IMR-90 (cell line): ENCODE measurements at regions not wholly inside any gene's neighbourhood (a gene's known extent, or its start where the extent isn't known, plus 50 kb on each side); places are given as distances from the start of the nearest gene placed in this dataset.

Source experiments
- ATAC-seq: fragments of 200-7000 bp; cut with Tn5 transposase; 2 replicates; pipeline ENCODE4 v1.9.1; 2020; ENCODE audit warnings: low read depth, mild to moderate bottlenecking, moderate library complexity
- BruUV-seq: library from RNA; stranded (reverse); fragments of 400-500 nt; replicated peaks from 2 replicates; lab custom pipeline; 2021; lab: Mats Ljungman, UMichigan
- CTCF ChIA-PET: fragments of 300-600 bp; formaldehyde crosslinking; extraction: SDS; loops from one replicate; lab custom pipeline; 2021; ENCODE audit warnings: antibody characterized with exemption; lab: Yijun Ruan, JAX
- POLR2A ChIA-PET: fragments of 300-600 bp; sonication (Branson Sonifier 250); formaldehyde crosslinking; loops from one replicate; lab custom pipeline; 2022; ENCODE audit warnings: antibody characterized with exemption; ENCODE audit not compliant: unreplicated experiment; lab: Charles Lee
- DNase-seq: peaks from one replicate; pipeline ENCODE4 v3.0.0; 2013
- H2AFZ ChIP-seq: replicated peaks from 2 replicates; pipeline ENCODE3; 2013; ENCODE audit warnings: low read length, mild to moderate bottlenecking; ENCODE audit not compliant: poor library complexity
- H2AK5ac ChIP-seq: 2 replicates; pipeline ENCODE4 v1.6.1; 2013; ENCODE audit warnings: low read depth, low read length, inconsistent platforms
- H2AK9ac ChIP-seq: replicated peaks from 2 replicates; pipeline ENCODE3; 2013; ENCODE audit warnings: mild to moderate bottlenecking, low read depth, low read length, moderate library complexity; ENCODE audit not compliant: poor library complexity
- H2BK120ac ChIP-seq: 2 replicates; pipeline ENCODE4 v1.6.1; 2013; ENCODE audit warnings: low read depth, low read length, inconsistent platforms
- H2BK15ac ChIP-seq: 3 replicates; pipeline ENCODE4 v1.6.1; 2013; ENCODE audit warnings: low read depth, low read length, inconsistent platforms
- H2BK20ac ChIP-seq: 2 replicates; pipeline ENCODE4 v1.6.1; 2013; ENCODE audit warnings: low read depth, mild to moderate bottlenecking, inconsistent platforms, low read length, moderate library complexity
- H2BK5ac ChIP-seq: 2 replicates; pipeline ENCODE4 v1.6.1; 2013; ENCODE audit warnings: mild to moderate bottlenecking, low read depth, low read length, inconsistent platforms; ENCODE audit not compliant: poor library complexity, severe bottlenecking
- H3K14ac ChIP-seq: replicated peaks from 2 replicates; pipeline ENCODE4 v1.6.1; 2013; ENCODE audit warnings: low read depth, low read length, inconsistent platforms
- H3K18ac ChIP-seq: 2 replicates; pipeline ENCODE4 v1.6.1; 2013; ENCODE audit warnings: low read depth, low read length, control low read depth
- H3K23ac ChIP-seq: 2 replicates; pipeline ENCODE4 v1.6.1; 2013; ENCODE audit warnings: low read depth, low read length, inconsistent platforms
- H3K27ac ChIP-seq: 2 replicates; pipeline ENCODE4 v1.5.1; 2013; ENCODE audit warnings: mild to moderate bottlenecking, control low read depth, low read length; ENCODE audit not compliant: insufficient read depth
- H3K27me3 ChIP-seq: 2 replicates; pipeline ENCODE4 v1.6.1; 2013; ENCODE audit warnings: low read length; ENCODE audit not compliant: control insufficient read depth, insufficient read depth
- H3K36me3 ChIP-seq: 2 replicates; pipeline ENCODE4 v1.6.1; 2013; ENCODE audit warnings: low read length, mixed read lengths; ENCODE audit not compliant: control insufficient read depth, insufficient read depth
- H3K4ac ChIP-seq: 2 replicates; pipeline ENCODE4 v1.6.1; 2013; ENCODE audit warnings: low read depth, low read length, inconsistent platforms
- H3K4me1 ChIP-seq: 2 replicates; pipeline ENCODE4 v1.6.1; 2013; ENCODE audit warnings: low read length, mixed read lengths; ENCODE audit not compliant: control insufficient read depth, insufficient read depth
- H3K4me2 ChIP-seq: 2 replicates; pipeline ENCODE4 v1.6.1; 2013; ENCODE audit warnings: low read depth, mild to moderate bottlenecking, control low read depth, low read length, moderate library complexity
- H3K4me3 ChIP-seq: 2 replicates; pipeline ENCODE4 v1.5.1; 2013; ENCODE audit warnings: low read depth, mild to moderate bottlenecking, control low read depth, low read length, moderate library complexity; ENCODE audit not compliant: insufficient read depth
- H3K56ac ChIP-seq: 2 replicates; pipeline ENCODE4 v1.6.1; 2013; ENCODE audit warnings: low read length, inconsistent platforms; ENCODE audit not compliant: insufficient read depth; ENCODE audit errors: extremely low read depth
- H3K79me1 ChIP-seq, 2 experiments: 2 replicates each; pipeline ENCODE4 v1.6.1; 2013; ENCODE audit warnings: low read length in 2 of 2, inconsistent platforms in 1 of 2, low read depth in 1 of 2
- H3K9ac ChIP-seq: 2 replicates; pipeline ENCODE4 v1.6.1; 2013; ENCODE audit warnings: low read depth, low read length, control low read depth
- H3K9me1 ChIP-seq: 2 replicates; pipeline ENCODE4 v1.6.1; 2013; ENCODE audit warnings: low read length, inconsistent platforms; ENCODE audit not compliant: insufficient read depth
- H3K9me3 ChIP-seq: 2 replicates; pipeline ENCODE4 v1.6.1; 2013; ENCODE audit warnings: low read length; ENCODE audit not compliant: control insufficient read depth, insufficient read depth
- H4K20me1 ChIP-seq: 2 replicates; pipeline ENCODE4 v1.6.1; 2013; ENCODE audit warnings: low read length, inconsistent platforms; ENCODE audit not compliant: insufficient read depth
- H4K5ac ChIP-seq: 2 replicates; pipeline ENCODE4 v1.6.1; 2013; ENCODE audit warnings: mild to moderate bottlenecking, low read depth, low read length, control low read depth
- H4K8ac ChIP-seq, 2 experiments: 2 replicates each; pipeline ENCODE4 v1.6.1; 2013; ENCODE audit warnings: low read depth in 2 of 2, low read length in 2 of 2, control low read depth in 1 of 2, inconsistent platforms in 1 of 2
- H4K91ac ChIP-seq: 2 replicates; pipeline ENCODE4 v1.6.1; 2013; ENCODE audit warnings: low read depth, low read length, inconsistent platforms; ENCODE audit not compliant: insufficient read depth
- BHLHE40 ChIP-seq: fragments of 150-350 bp; IDR thresholded peaks from 2 replicates; pipeline ENCODE4 v1.6.1; 2016; ENCODE audit warnings: mild to moderate bottlenecking, low read depth, low read length
- CEBPB ChIP-seq: IDR thresholded peaks from 2 replicates; pipeline ENCODE4 v1.6.1; 2012; ENCODE audit warnings: low read depth, low read length, improper control_type of control experiment
- CHD1 ChIP-seq: IDR thresholded peaks from 2 replicates; pipeline ENCODE4 v1.6.1; 2012; ENCODE audit warnings: low read depth, low read length, improper control_type of control experiment
- ELK1 ChIP-seq: fragments of 150-350 bp; IDR thresholded peaks from 2 replicates; pipeline ENCODE4 v1.6.1; 2016; ENCODE audit warnings: low read depth, mild to moderate bottlenecking, low read length, moderate library complexity, borderline replicate concordance
- FOS ChIP-seq: fragments of 150-350 bp; IDR thresholded peaks from 2 replicates; pipeline ENCODE4 v1.6.1; 2016; ENCODE audit warnings: low read depth, low read length
- MAFK ChIP-seq: IDR thresholded peaks from 2 replicates; pipeline ENCODE4 v1.6.1; 2012; ENCODE audit warnings: low read depth, low read length, improper control_type of control experiment
- MAZ ChIP-seq: IDR thresholded peaks from 2 replicates; pipeline ENCODE4 v1.6.1; 2012; ENCODE audit warnings: low read depth, mild to moderate bottlenecking, low read length, improper control_type of control experiment, moderate library complexity, borderline replicate concordance
- MXI1 ChIP-seq: IDR thresholded peaks from 2 replicates; pipeline ENCODE4 v1.6.1; 2012; ENCODE audit warnings: low read depth, mild to moderate bottlenecking, low read length, moderate library complexity, borderline replicate concordance
- NFE2L2 ChIP-seq: fragments of 150-350 bp; IDR thresholded peaks from 2 replicates; pipeline ENCODE4 v1.6.1; 2016; ENCODE audit warnings: low read depth, mild to moderate bottlenecking, low read length
- POLR2A ChIP-seq: IDR thresholded peaks from 2 replicates; pipeline ENCODE4 v1.6.1; 2012; ENCODE audit warnings: mild to moderate bottlenecking, low read depth, low read length
- RCOR1 ChIP-seq: IDR thresholded peaks from 2 replicates; pipeline ENCODE4 v1.6.1; 2012; ENCODE audit warnings: mild to moderate bottlenecking, low read length, improper control_type of control experiment; ENCODE audit not compliant: insufficient replicate concordance
- RFX5 ChIP-seq: IDR thresholded peaks from 2 replicates; pipeline ENCODE4 v1.8.0; 2012; ENCODE audit warnings: low read depth, mild to moderate bottlenecking, low read length, moderate library complexity
- SMC3 ChIP-seq: fragments of 150-350 bp; IDR thresholded peaks from 2 replicates; pipeline ENCODE4 v1.6.1; 2016; ENCODE audit warnings: low read depth, mild to moderate bottlenecking, antibody characterized with exemption, low read length, moderate library complexity
- USF2 ChIP-seq: fragments of 150-350 bp; IDR thresholded peaks from 2 replicates; pipeline ENCODE4 v1.6.1; 2017; ENCODE audit warnings: mild to moderate bottlenecking, antibody characterized with exemption, low read length, low read depth
- WGBS, 2 experiments: methylation state at CpG; one replicate each; pipeline versions ENCODE4 v1.1.5 to v1.1.7; 2013; ENCODE audit warnings: missing lambda C conversion rate in 2 of 2; ENCODE audit not compliant: insufficient read length in 1 of 2; ENCODE audit errors: extremely low coverage in 2 of 2; 5-methylcytosine and 5-hydroxymethylcytosine counted together
- dilution Hi-C: fragments of 300-500 bp; cut with HindIII; formaldehyde crosslinking; loops from one replicate; pipeline ENCODE4 v1.14.3; 2018; ENCODE audit warnings: low sequenced_read_pairs; ENCODE audit not compliant: unreplicated experiment
- in situ Hi-C: fragments of 300-500 bp; cut with MboI; formaldehyde crosslinking; loops from 3 replicates; pipeline ENCODE4 v1.14.3; 2019; ENCODE audit warnings: low sequenced_read_pairs, inconsistent platforms, mixed read lengths
- intact Hi-C: fragments of 100-400 bp; cut with micrococcal nuclease; formaldehyde crosslinking; loops from 2 replicates; pipeline ENCODE4 v1.10.0; 2022

DNA sequence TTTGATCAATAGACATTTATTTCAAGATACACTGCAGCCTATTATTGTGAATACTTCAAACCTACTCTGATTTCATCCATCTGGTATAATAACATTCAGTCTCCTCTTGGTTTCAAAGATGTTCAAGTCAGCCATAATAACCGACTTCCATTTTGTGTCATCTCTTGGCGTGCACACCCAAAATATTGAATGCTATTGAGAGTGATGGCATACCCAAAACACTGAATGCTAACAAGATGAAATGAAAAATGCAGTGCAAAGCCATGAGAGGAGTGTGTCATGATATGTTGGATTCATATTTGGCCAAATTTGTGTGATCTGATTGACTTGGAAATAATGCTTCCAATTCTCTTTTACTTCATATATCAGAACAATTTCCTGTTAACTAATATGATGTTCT is 181.2 kb upstream of the PCDH17 start:
- no peak overlapping the region for H2AFZ ChIP-seq
- no peak overlapping the region for H2AK9ac ChIP-seq
- H3K79me1 ChIP-seq, result no peaks in the 10 kb centered on the region
- no peak overlapping the region for H3K18ac ChIP-seq
- no peaks in the 10 kb centered on the region for H3K27me3 ChIP-seq
- no peak overlapping the region for H2AK5ac ChIP-seq
- H4K91ac ChIP-seq, result no peak overlapping the region
- H3K36me3 ChIP-seq, result no peaks in the 10 kb centered on the region
- CTCF ChIA-PET, result interaction anchor here (0.6 kb wide), 1 partner anchor 105 kb away, joined by 3 read pairs; no protein-coding TSS in a partner anchor
- no peak overlapping the region for H3K9ac ChIP-seq
- no peak overlapping the region for H3K56ac ChIP-seq
- no peak overlapping the region for H3K4ac ChIP-seq
- ATAC-seq (no peak), DNase-seq (no peak)
- dilution Hi-C loops (no loop called here), in situ Hi-C loops (no loop called here), intact Hi-C loops (no loop called here)
- H3K9me1 ChIP-seq, result no peaks in the 10 kb centered on the region
- no peaks in the 10 kb centered on the region for H3K4me1 ChIP-seq
- H2BK5ac ChIP-seq, result no peak overlapping the region
- no CpG with 5 or more reads among the region's 2 CpGs for WGBS, 2 experiments
- no peak overlapping the region for H2BK20ac ChIP-seq
- H4K20me1 ChIP-seq, result no peaks in the 10 kb centered on the region
- no peak overlapping the region for H4K5ac ChIP-seq
- POLR2A ChIA-PET, result no interaction called here
- no peak overlapping the region for H3K27ac ChIP-seq
- no peak overlapping the region for H2BK15ac ChIP-seq
- no peak for TF ChIP-seq CEBPB
- TF ChIP-seq ELK1, result no peak
- no peak for TF ChIP-seq FOS
- TF ChIP-seq POLR2A, result no peak
- TF ChIP-seq USF2, result no peak
- no peak for TF ChIP-seq MAFK
- no peak for TF ChIP-seq BHLHE40
- no peak for TF ChIP-seq MXI1
- TF ChIP-seq RCOR1, result no peak
- no peak for TF ChIP-seq MAZ
- TF ChIP-seq CHD1, result no peak
- TF ChIP-seq RFX5, result no peak
- no peak for TF ChIP-seq NFE2L2
- TF ChIP-seq SMC3, result no peak
- H3K14ac ChIP-seq, result no peak overlapping the region
- no peak overlapping the region for H2BK120ac ChIP-seq
- H3K4me2 ChIP-seq, result no peak overlapping the region
- H3K23ac ChIP-seq, result no peak overlapping the region
- H3K9me3 ChIP-seq, result peaks cover 2% of the 10 kb centered on the region; the same call in 1 of the 2 replicates
- no peak overlapping the region for H4K8ac ChIP-seq
- H3K4me3 ChIP-seq, result no peak overlapping the region
- no TSS peak for BruUV-seq
